Testis (tissue), 2 donors: ENCODE measurements at regions not wholly inside any gene's neighbourhood (a gene's known extent, or its start where the extent isn't known, plus 50 kb on each side); places are given as distances from the start of the nearest gene placed in this dataset.

Experiments used
- DNase-seq: peaks from one replicate; pipeline ENCODE4 v3.0.0-alpha.2; 2019
- H3K27ac ChIP-seq, 2 donors: fragments of 200-600 bp; sonication (generic); one replicate each; pipeline ENCODE4 v1.5.1; 2019
- H3K27me3 ChIP-seq: fragments of 200-600 bp; sonication (generic); one replicate; pipeline ENCODE4 v1.5.1; 2019
- H3K36me3 ChIP-seq: fragments of 200-600 bp; sonication (generic); one replicate; pipeline ENCODE4 v1.5.1; 2017; ENCODE audit warnings: low read depth; ENCODE audit errors: missing control alignments
- H3K4me1 ChIP-seq: fragments of 200-600 bp; sonication (generic); one replicate; pipeline ENCODE4 v1.5.1; 2019
- H3K4me3 ChIP-seq, 2 donors: fragments of 200-600 bp; sonication (generic); one replicate each; pipeline ENCODE4 v1.5.1; 2017 to 2019
- H3K9me3 ChIP-seq: fragments of 200-600 bp; sonication (generic); one replicate; pipeline ENCODE4 v1.5.1; 2017
- CTCF ChIP-seq, 3 experiments: fragments of 450-650 bp in 2 of 3; fragments of 200-600 bp in 1 of 3; sonication (generic) in 1 of 3; IDR thresholded peaks; one replicate each; pipeline ENCODE4 v1.5.1; 2016 to 2019; ENCODE audit warnings: antibody characterized with exemption in 3 of 3, mild to moderate bottlenecking in 2 of 3, moderate library complexity in 1 of 3
- POLR2A ChIP-seq: fragments of 450-650 bp; IDR thresholded peaks from one replicate; pipeline ENCODE4 v1.6.1; 2017; ENCODE audit warnings: antibody characterized with exemption, mild to moderate bottlenecking, moderate library complexity
- WGBS, 2 donors: methylation state at CpG; one replicate each; pipeline ENCODE4 v1.1.5; 2018; 5-methylcytosine and 5-hydroxymethylcytosine counted together
- intact Hi-C: fragments of 100-400 bp; cut with DNase I; formaldehyde crosslinking; loops from one replicate; pipeline ENCODE4 v1.15.1; 2023; ENCODE audit warnings: low total_unique reads
- small RNA-seq, 2 donors: library from RNA; depleted of rRNA; stranded (forward); fragments of <200 nt; gene quantifications; one replicate each; pipeline ENCODE3, GENCODE V24; 2016

DNA sequence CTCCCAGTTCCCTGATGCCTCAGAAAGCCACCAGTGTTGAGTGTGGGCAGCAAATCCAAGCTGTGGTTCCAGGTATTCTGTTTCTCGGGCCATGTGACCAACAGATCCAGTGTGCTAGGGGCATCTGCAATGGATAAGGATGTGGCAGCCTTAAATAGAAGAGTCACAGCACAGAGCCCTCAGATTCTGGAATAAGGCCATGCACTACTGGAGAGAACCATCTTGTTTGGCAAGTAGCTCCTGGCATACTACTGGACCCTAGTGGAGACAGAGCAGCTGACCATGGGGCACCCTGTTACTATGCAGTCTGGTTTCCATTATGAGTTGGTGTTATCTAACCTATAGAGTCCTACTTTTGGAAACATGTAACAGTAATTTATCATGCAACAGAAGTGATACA lies 53.3 kb upstream of the ZBTB7C start:
- H3K4me3 ChIP-seq, result no peak overlapping the region
- TF ChIP-seq CTCF (IDR thresholded peaks at IDR 0.05) (no peak), POLR2A (no peak)
- no peaks in the 10 kb centered on the region for H3K27me3 ChIP-seq
- no peaks in the 10 kb centered on the region for H3K36me3 ChIP-seq
- no peak for DNase-seq
- H3K4me1 ChIP-seq, result peaks cover 3% of the 10 kb centered on the region
- no peaks in the 10 kb centered on the region for H3K9me3 ChIP-seq
- intact Hi-C loops, result no loop called here
- 88 to 93% methylated on average over 1 of the region's 1 CpG for WGBS, 2 donors
- H3K27ac ChIP-seq, result no peak overlapping the region

GRCh38 chr18:48460929-48461583 lies 51.9 kb upstream of the ZBTB7C start:
- no peaks in the 10 kb centered on the region for H3K4me1 ChIP-seq
- H3K9me3 ChIP-seq, result no peaks in the 10 kb centered on the region
- H3K27ac ChIP-seq, result no peak overlapping the region
- no peak overlapping the region for H3K4me3 ChIP-seq
- 71 to 73% methylated on average over 3 of the region's 3 CpGs for WGBS, 2 donors
- no peaks in the 10 kb centered on the region for H3K36me3 ChIP-seq
- intact Hi-C loops, result no loop called here
- no peaks in the 10 kb centered on the region for H3K27me3 ChIP-seq
- TF ChIP-seq POLR2A (no peak), CTCF (IDR thresholded peaks at IDR 0.05) (no peak)
- no peak for DNase-seq

GRCh38 chr18:48459465-48459864 lies 50.3 kb upstream of the ZBTB7C start:
- Histone ChIP-seq H3K9me3 (no peaks in the 10 kb centered on the region), H3K36me3 (no peaks in the 10 kb centered on the region), H3K4me3 (no peak overlapping the region), H3K27me3 (no peaks in the 10 kb centered on the region), H3K4me1 (peaks cover 6% of the 10 kb centered on the region), H3K27ac (no peak overlapping the region)
- intact Hi-C loops, result no loop called here
- DNase-seq, result no peak
- WGBS, 2 donors, result 73 to 90% methylated on average over 1 of the region's 1 CpG
- no peak for TF ChIP-seq POLR2A
- no peak for TF ChIP-seq CTCF (IDR thresholded peaks at IDR 0.05)

GRCh38 chr18:48459016-48459415 lies 49.8 kb upstream of the ZBTB7C start:
- no peaks in the 10 kb centered on the region for H3K27me3 ChIP-seq
- intact Hi-C loops, result no loop called here

More at GRCh38 chr18:48459016-48459415, 49.8 kb upstream of the ZBTB7C start:
- H3K4me1 ChIP-seq, result peaks cover 11% of the 10 kb centered on the region
- no peak overlapping the region for H3K27ac ChIP-seq
- TF ChIP-seq POLR2A (no peak), CTCF (IDR thresholded peaks at IDR 0.05) (no peak)
- H3K36me3 ChIP-seq, result no peaks in the 10 kb centered on the region
- no peak overlapping the region for H3K4me3 ChIP-seq
- no peaks in the 10 kb centered on the region for H3K9me3 ChIP-seq
- DNase-seq, result no peak

Small RNA genes lying in the stretch of these regions (small RNA-seq; reads per million reads assigned to genes)
- gene AC024288.1 (0 reads per million in 2 donors), gene RNA5SP456 (0 reads per million in 2 donors)
